ENCODE measurements at regions not wholly inside any gene's neighbourhood (a gene's known extent, or its start where the extent isn't known, plus 50 kb on each side); places are given as distances from the start of the nearest gene placed in this dataset.

DNA sequence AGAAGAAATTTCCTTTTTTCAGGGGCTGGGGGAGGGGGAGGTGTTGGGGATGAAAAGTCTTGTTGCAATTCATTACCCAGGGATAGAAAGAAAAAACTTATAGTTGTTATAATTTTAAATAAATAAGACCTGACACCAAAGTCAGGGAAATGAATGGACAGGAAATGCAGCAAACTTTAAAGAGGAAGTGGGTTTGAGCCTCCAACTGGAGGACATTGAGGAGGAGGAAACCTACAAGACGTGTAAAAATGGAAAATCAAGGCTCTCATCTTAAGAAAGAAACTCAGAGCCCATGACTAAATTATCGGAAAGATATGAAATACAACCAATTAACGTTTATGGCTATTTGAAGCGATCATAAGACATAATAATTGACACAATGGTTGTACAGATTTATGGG is 54.4 kb downstream of the NIBAN1 start:
- DNase-seq (ENCODE audit: low read depth, low spot score) (no peak), ATAC-seq (no peak)
- Histone ChIP-seq H3K27ac (ENCODE audit: low read length) (no peak overlapping the region), H3K4me1 (ENCODE audit: control insufficient read depth, insufficient read depth, low read length) (no peaks in the 10 kb centered on the region), H3K9me3 (ENCODE audit: control insufficient read depth, insufficient read depth, low read depth, low read length) (no peaks in the 10 kb centered on the region), H3K27me3 (ENCODE audit: control insufficient read depth, insufficient read depth, low read length) (no peaks in the 10 kb centered on the region), H3K4me3 (ENCODE audit: low read depth in 2 of 2, low read length in 2 of 2) (no peak overlapping the region), H3K36me3 (ENCODE audit: control insufficient read depth, insufficient read depth, low read length) (no peaks in the 10 kb centered on the region)
- BruUV-seq (replicated peaks) = no TSS peak
- intact Hi-C loops (cut with micrococcal nuclease; ENCODE audit: unreplicated experiment) = no loop called here
- ChIA-PET POLR2A (no interaction called here), CTCF (no interaction called here)
- in situ Hi-C loops (cut with HindIII; ENCODE audit: low pct_unique_long_range_greater_than_20kb, low sequenced_read_pairs) = no loop called here
- TF ChIP-seq REST (IDR thresholded peaks at IDR 0.05; ENCODE audit: insufficient read depth in 1 of 2, low read depth in 2 of 2, low read length in 1 of 2) = no peak
- no peak for TF ChIP-seq TCF7L2 (IDR thresholded peaks at IDR 0.05; ENCODE audit: low read depth, low read length)
- TF ChIP-seq CTCF (IDR thresholded peaks at IDR 0.05) = no peak
- TF ChIP-seq SIN3A (IDR thresholded peaks at IDR 0.05; ENCODE audit: borderline replicate concordance, insufficient read depth, low read depth, low read length) = no peak
- no peak for TF ChIP-seq POLR2AphosphoS5 (IDR thresholded peaks at IDR 0.05; ENCODE audit: low read depth, low read length)

GRCh38 chr1:184915463-184916090 is 58.7 kb downstream of the NIBAN1 start:
- Histone ChIP-seq H3K36me3 (ENCODE audit: control insufficient read depth, insufficient read depth, low read length) (no peaks in the 10 kb centered on the region), H3K27ac (ENCODE audit: low read length) (no peak overlapping the region), H3K9me3 (ENCODE audit: control insufficient read depth, insufficient read depth, low read depth, low read length) (no peaks in the 10 kb centered on the region), H3K27me3 (ENCODE audit: control insufficient read depth, insufficient read depth, low read length) (no peaks in the 10 kb centered on the region), H3K4me1 (ENCODE audit: control insufficient read depth, insufficient read depth, low read length) (no peaks in the 10 kb centered on the region), H3K4me3 (ENCODE audit: low read depth in 2 of 2, low read length in 2 of 2) (no peak overlapping the region)
- DNase-seq (ENCODE audit: low read depth, low spot score) = no peak
- ATAC-seq = no peak
- no TSS peak for BruUV-seq (replicated peaks)
- intact Hi-C loops (cut with micrococcal nuclease; ENCODE audit: unreplicated experiment) (no loop called here), in situ Hi-C loops (cut with HindIII; ENCODE audit: low pct_unique_long_range_greater_than_20kb, low sequenced_read_pairs) (no loop called here)
- TF ChIP-seq TCF7L2 (IDR thresholded peaks at IDR 0.05; ENCODE audit: low read depth, low read length) (no peak), POLR2AphosphoS5 (IDR thresholded peaks at IDR 0.05; ENCODE audit: low read depth, low read length) (no peak), REST (IDR thresholded peaks at IDR 0.05; ENCODE audit: insufficient read depth in 1 of 2, low read depth in 2 of 2, low read length in 1 of 2) (no peak), CTCF (IDR thresholded peaks at IDR 0.05) (no peak), SIN3A (IDR thresholded peaks at IDR 0.05; ENCODE audit: borderline replicate concordance, insufficient read depth, low read depth, low read length) (no peak)
- CTCF ChIA-PET = no interaction called here
- POLR2A ChIA-PET = no interaction called here

Measured in Panc1 (cell line).